BE2C (cell line): ENCODE measurements at regions not wholly inside any gene's neighbourhood (a gene's known extent, or its start where the extent isn't known, plus 50 kb on each side); places are given as distances from the start of the nearest gene placed in this dataset.
"Not testable (repeated sequence)": the region's sequence is repeated elsewhere in the genome, so short reads cannot be mapped to it uniquely, and the experiment has no call there.

ENCODE experiments used
- DNase-seq: peaks from one replicate; pipeline ENCODE4 v3.0.0-alpha.2; 2020
- H3K27me3 ChIP-seq: fragments of 250-450 bp; sonication (Bioruptor Pico); 2 replicates; pipeline ENCODE4 v1.5.1; 2020; ENCODE audit warnings: mild to moderate bottlenecking
- H3K36me3 ChIP-seq: fragments of 250-450 bp; sonication (Bioruptor Pico); 2 replicates; pipeline ENCODE4 v1.5.1; 2020; ENCODE audit warnings: mild to moderate bottlenecking
- H3K4me1 ChIP-seq: fragments of 250-450 bp; sonication (Bioruptor Pico); 2 replicates; pipeline ENCODE4 v1.5.1; 2020
- H3K4me3 ChIP-seq: 2 replicates; pipeline ENCODE4 v1.5.1; 2011; ENCODE audit warnings: low read depth, low read length
- H3K9me3 ChIP-seq: fragments of 250-450 bp; sonication (Bioruptor Pico); 2 replicates; pipeline ENCODE4 v1.5.1; 2020
- CTCF ChIP-seq: IDR thresholded peaks from 2 replicates; pipeline ENCODE4 v1.5.1; 2012; ENCODE audit warnings: mild to moderate bottlenecking, low read depth, low read length

- H3K9me3 ChIP-seq = peaks cover 7% of the 10 kb centered on the region; the same call in 1 of the 2 replicates
- no peak for TF ChIP-seq CTCF
- no peak for DNase-seq
- H3K27me3 ChIP-seq = no peaks in the 10 kb centered on the region
- H3K4me1 ChIP-seq = no peaks in the 10 kb centered on the region
- no peaks in the 10 kb centered on the region for H3K36me3 ChIP-seq
- no peak overlapping the region for H3K4me3 ChIP-seq
Measured at GRCh38 chr6:167668019-167668753, 158.5 kb upstream of the AFDN start.

GRCh38 chr6:167668754-167669552 lies 157.8 kb upstream of the AFDN start:
- no peaks in the 10 kb centered on the region for H3K36me3 ChIP-seq
- H3K9me3 ChIP-seq = peaks cover 7% of the 10 kb centered on the region; the same call in 1 of the 2 replicates
- DNase-seq = no peak
- no peaks in the 10 kb centered on the region for H3K4me1 ChIP-seq
- H3K4me3 ChIP-seq = no peak overlapping the region
- TF ChIP-seq CTCF = no peak
- no peaks in the 10 kb centered on the region for H3K27me3 ChIP-seq

DNA sequence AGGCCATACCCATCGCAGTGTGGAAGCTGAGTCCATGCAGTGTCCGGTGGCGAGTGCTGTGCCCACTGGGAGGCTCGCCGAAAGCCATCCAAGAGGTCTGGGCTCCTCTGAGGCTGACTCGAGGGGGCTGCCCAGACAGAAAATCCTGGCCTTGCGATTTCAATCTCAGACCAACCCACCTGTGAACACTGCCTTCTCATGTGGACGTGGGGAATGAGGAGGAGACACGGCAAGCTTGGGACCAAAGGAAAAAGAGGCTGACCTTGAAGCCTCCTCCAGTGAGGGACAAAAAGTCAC lies 157.2 kb upstream of the AFDN start:
- TF ChIP-seq CTCF = no peak
- no peaks in the 10 kb centered on the region for H3K4me1 ChIP-seq
- H3K4me3 ChIP-seq = no peak overlapping the region
- H3K9me3 ChIP-seq = peaks cover 7% of the 10 kb centered on the region; the same call in 1 of the 2 replicates
- H3K36me3 ChIP-seq = no peaks in the 10 kb centered on the region
- no peak for DNase-seq
- H3K27me3 ChIP-seq = no peaks in the 10 kb centered on the region

- peaks cover 7% of the 10 kb centered on the region; the same call in 1 of the 2 replicates for H3K9me3 ChIP-seq
- H3K4me3 ChIP-seq = no peak overlapping the region
- no peaks in the 10 kb centered on the region for H3K36me3 ChIP-seq
- TF ChIP-seq CTCF = no peak
- H3K27me3 ChIP-seq = no peaks in the 10 kb centered on the region
- no peaks in the 10 kb centered on the region for H3K4me1 ChIP-seq
- DNase-seq = no peak
Measured at GRCh38 chr6:167669870-167670802, 156.6 kb upstream of the AFDN start.

DNA sequence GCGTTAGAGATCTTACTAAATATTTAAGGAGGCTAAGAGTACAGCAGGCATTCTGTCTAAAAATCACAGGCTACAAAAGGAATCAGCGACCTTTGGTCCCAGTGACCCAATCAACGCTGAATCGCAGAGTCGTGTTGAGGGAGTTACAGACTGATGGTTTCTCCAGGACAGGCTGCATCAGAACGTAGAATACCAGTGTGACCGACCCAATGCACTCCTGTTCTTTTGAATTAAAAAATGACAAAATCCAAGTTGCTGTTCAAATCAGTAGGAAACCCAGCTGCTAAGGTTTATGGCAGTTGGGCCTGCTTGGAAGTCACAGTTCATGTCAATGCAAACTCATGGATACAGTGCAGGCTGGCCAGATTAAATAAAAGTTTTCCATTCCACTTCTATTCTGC lies 155.8 kb upstream of the AFDN start:
- Histone ChIP-seq H3K9me3 (peaks cover 7% of the 10 kb centered on the region; the same call in 1 of the 2 replicates), H3K4me3 (no peak overlapping the region), H3K36me3 (no peaks in the 10 kb centered on the region), H3K4me1 (no peaks in the 10 kb centered on the region), H3K27me3 (no peaks in the 10 kb centered on the region)
- TF ChIP-seq CTCF = no peak
- DNase-seq = no peak

DNA sequence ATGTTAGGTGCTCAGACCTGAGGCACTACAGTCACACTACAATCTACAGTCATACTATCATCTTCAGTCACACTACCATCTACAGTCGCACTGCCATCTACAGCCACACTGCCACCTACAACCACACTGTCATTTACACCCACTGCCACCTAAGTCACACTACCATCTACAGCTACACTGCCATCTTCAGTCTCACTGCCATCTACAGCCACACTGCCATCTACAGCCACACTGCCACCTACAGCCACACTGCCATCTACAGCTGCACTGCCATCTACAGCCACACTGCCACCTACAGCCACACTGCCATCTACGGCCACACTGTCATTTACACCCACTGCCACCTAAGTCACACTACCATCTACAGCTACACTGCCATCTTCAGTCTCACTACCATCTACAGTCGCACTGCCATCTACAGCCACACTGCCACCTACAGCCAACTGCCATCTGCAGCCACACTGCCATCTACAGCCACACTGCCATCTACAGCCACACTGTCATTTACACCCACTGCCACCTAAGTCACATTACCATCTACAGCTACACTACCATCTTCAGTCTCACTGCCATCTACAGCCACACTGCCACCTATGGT lies 155.2 kb upstream of the AFDN start:
- H3K27me3 ChIP-seq, DNase-seq, H3K4me3 ChIP-seq, H3K9me3 ChIP-seq, H3K36me3 ChIP-seq, H3K4me1 ChIP-seq: not testable (repeated sequence)
